ENCODE measurements at regions not wholly inside any gene's neighbourhood (a gene's known extent, or its start where the extent isn't known, plus 50 kb on each side); places are given as distances from the start of the nearest gene placed in this dataset.

DNA sequence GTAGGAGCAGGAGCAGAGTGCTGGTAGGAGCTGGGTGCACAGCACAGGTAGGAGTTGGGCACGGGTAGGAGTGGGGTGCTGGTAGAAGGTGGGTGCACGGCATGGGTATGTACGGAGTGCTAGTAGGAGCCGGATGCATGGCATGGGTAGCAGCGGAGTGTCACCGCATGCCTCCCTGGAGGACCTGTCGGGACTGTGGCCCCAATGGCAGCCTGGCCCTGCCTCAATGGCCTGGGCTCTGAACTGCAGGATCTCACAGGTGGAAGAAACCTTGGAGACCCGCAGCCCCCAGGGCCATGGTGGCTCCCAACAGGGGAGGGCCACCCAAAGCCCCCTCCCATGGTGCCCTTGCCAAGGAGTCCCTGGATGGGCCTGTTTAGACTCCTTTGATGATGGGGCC is 1146.0 kb downstream of the UQCRFS1 start (continued):
- no peak for TF ChIP-seq CHD2 (IDR thresholded peaks at IDR 0.05; ENCODE audit: borderline replicate concordance, low read depth, low read length)

DNA sequence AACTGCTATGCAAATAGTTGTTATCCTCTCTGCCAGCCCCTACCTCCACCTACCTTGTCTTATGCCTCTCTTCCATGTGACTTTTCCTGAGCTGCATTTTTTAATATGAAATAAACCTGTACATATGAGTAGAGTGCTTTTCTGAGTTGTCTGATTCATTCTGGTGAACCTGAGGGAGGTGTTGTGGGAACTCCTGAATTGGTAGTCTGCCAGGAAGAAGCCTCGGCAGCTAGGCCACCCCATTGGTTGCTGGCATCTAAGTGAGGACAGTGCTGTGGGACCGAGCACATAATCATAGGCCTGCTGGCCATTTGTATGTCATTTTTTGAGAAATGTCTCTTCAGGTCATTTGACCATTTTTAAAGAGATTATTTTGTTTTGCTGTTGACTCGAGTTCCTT is 1146.8 kb downstream of the UQCRFS1 start:
- in situ Hi-C loops (cut with MboI): no loop called here
- no peak for TF ChIP-seq ETV6 (conservative IDR thresholded peaks at IDR 0.05 in 1 of 2, IDR thresholded peaks at IDR 0.05 in 1 of 2; ENCODE audit: borderline replicate concordance in 1 of 2, low read depth in 1 of 2)
- TF ChIP-seq, protein P1, sequence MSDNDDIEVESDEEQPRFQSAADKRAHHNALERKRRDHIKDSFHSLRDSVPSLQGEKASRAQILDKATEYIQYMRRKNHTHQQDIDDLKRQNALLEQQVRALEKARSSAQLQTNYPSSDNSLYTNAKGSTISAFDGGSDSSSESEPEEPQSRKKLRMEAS (IDR thresholded peaks at IDR 0.05; ENCODE audit: low read depth, low read length): no peak
- no peak for TF ChIP-seq ZNF622 (IDR thresholded peaks at IDR 0.05)
- TF ChIP-seq, protein P2, sequence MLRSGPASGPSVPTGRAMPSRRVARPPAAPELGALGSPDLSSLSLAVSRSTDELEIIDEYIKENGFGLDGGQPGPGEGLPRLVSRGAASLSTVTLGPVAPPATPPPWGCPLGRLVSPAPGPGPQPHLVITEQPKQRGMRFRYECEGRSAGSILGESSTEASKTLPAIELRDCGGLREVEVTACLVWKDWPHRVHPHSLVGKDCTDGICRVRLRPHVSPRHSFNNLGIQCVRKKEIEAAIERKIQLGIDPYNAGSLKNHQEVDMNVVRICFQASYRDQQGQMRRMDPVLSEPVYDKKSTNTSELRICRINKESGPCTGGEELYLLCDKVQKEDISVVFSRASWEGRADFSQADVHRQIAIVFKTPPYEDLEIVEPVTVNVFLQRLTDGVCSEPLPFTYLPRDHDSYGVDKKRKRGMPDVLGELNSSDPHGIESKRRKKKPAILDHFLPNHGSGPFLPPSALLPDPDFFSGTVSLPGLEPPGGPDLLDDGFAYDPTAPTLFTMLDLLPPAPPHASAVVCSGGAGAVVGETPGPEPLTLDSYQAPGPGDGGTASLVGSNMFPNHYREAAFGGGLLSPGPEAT (IDR thresholded peaks at IDR 0.05; ENCODE audit: low read depth): no peak
- TF ChIP-seq BHLHE40 (IDR thresholded peaks at IDR 0.05; ENCODE audit: borderline replicate concordance in 1 of 2, low read depth in 2 of 2, low read length in 1 of 2): no peak
- no peak for TF ChIP-seq CHD2 (IDR thresholded peaks at IDR 0.05; ENCODE audit: borderline replicate concordance, low read depth, low read length)
- TF ChIP-seq, protein P3, sequence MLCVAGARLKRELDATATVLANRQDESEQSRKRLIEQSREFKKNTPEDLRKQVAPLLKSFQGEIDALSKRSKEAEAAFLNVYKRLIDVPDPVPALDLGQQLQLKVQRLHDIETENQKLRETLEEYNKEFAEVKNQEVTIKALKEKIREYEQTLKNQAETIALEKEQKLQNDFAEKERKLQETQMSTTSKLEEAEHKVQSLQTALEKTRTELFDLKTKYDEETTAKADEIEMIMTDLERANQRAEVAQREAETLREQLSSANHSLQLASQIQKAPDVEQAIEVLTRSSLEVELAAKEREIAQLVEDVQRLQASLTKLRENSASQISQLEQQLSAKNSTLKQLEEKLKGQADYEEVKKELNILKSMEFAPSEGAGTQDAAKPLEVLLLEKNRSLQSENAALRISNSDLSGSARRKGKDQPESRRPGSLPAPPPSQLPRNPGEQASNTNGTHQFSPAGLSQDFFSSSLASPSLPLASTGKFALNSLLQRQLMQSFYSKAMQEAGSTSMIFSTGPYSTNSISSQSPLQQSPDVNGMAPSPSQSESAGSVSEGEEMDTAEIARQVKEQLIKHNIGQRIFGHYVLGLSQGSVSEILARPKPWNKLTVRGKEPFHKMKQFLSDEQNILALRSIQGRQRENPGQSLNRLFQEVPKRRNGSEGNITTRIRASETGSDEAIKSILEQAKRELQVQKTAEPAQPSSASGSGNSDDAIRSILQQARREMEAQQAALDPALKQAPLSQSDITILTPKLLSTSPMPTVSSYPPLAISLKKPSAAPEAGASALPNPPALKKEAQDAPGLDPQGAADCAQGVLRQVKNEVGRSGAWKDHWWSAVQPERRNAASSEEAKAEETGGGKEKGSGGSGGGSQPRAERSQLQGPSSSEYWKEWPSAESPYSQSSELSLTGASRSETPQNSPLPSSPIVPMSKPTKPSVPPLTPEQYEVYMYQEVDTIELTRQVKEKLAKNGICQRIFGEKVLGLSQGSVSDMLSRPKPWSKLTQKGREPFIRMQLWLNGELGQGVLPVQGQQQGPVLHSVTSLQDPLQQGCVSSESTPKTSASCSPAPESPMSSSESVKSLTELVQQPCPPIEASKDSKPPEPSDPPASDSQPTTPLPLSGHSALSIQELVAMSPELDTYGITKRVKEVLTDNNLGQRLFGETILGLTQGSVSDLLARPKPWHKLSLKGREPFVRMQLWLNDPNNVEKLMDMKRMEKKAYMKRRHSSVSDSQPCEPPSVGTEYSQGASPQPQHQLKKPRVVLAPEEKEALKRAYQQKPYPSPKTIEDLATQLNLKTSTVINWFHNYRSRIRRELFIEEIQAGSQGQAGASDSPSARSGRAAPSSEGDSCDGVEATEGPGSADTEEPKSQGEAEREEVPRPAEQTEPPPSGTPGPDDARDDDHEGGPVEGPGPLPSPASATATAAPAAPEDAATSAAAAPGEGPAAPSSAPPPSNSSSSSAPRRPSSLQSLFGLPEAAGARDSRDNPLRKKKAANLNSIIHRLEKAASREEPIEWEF (IDR thresholded peaks at IDR 0.05; ENCODE audit: insufficient replicate concordance, low read depth, low read length): no peak
- TF ChIP-seq ZNF384 (IDR thresholded peaks at IDR 0.05; ENCODE audit: borderline replicate concordance, low read depth, low read length): no peak
- TF ChIP-seq, protein P4, sequence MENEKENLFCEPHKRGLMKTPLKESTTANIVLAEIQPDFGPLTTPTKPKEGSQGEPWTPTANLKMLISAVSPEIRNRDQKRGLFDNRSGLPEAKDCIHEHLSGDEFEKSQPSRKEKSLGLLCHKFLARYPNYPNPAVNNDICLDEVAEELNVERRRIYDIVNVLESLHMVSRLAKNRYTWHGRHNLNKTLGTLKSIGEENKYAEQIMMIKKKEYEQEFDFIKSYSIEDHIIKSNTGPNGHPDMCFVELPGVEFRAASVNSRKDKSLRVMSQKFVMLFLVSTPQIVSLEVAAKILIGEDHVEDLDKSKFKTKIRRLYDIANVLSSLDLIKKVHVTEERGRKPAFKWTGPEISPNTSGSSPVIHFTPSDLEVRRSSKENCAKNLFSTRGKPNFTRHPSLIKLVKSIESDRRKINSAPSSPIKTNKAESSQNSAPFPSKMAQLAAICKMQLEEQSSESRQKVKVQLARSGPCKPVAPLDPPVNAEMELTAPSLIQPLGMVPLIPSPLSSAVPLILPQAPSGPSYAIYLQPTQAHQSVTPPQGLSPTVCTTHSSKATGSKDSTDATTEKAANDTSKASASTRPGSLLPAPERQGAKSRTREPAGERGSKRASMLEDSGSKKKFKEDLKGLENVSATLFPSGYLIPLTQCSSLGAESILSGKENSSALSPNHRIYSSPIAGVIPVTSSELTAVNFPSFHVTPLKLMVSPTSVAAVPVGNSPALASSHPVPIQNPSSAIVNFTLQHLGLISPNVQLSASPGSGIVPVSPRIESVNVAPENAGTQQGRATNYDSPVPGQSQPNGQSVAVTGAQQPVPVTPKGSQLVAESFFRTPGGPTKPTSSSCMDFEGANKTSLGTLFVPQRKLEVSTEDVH (IDR thresholded peaks at IDR 0.05; ENCODE audit: low read depth, partially characterized antibody): no peak
- no peak for TF ChIP-seq IRF4 (IDR thresholded peaks at IDR 0.05; ENCODE audit: low read depth, low read length)
- no peak for TF ChIP-seq HCFC1 (IDR thresholded peaks at IDR 0.05; ENCODE audit: low read length)

More for the DNA sequence above, 1146.8 kb downstream of the UQCRFS1 start:
- POLR2A ChIA-PET: no interaction called here
- WGBS (ENCODE audit: insufficient coverage, insufficient replicate concordance, low lambda C conversion rate, missing lambda C conversion rate): 11% methylated on average over 3 of the region's 3 CpGs
- no peaks in the 10 kb centered on the region for H3K27me3 ChIP-seq (replicated peaks in 1 of 2; ENCODE audit: control insufficient read depth in 2 of 2, insufficient read depth in 2 of 2, low read length in 1 of 2)
- CTCF ChIA-PET: interaction anchor here (1.3 to 1.7 kb wide), 3 partner anchors 17 to 54 kb away, joined by 4 to 6 read pairs (median 4); no protein-coding TSS in a partner anchor
- RAD21 ChIA-PET (ENCODE audit: unreplicated experiment): interaction anchor here (0.8 to 1.5 kb wide), 5 partner anchors 9 to 74 kb away, joined by 3 read pairs; no protein-coding TSS in a partner anchor
- H4K20me1 ChIP-seq (ENCODE audit: control insufficient read depth, insufficient read depth): no peaks in the 10 kb centered on the region
- peaks cover 4% of the 10 kb centered on the region for H3K4me1 ChIP-seq (ENCODE audit: control insufficient read depth, insufficient read depth, low read length)
- BruUV-seq (replicated peaks): no TSS peak
- no peak overlapping the region for H3K9ac ChIP-seq (ENCODE audit: control insufficient read depth, insufficient read depth, low read length)
- no peak overlapping the region for H2AFZ ChIP-seq (ENCODE audit: control insufficient read depth, low read depth, low read length)
- H3K36me3 ChIP-seq (ENCODE audit: control insufficient read depth in 2 of 2, insufficient read depth in 2 of 2, low read length in 1 of 2): no peaks in the 10 kb centered on the region
- no peak for FAIRE-seq
- SMC1A ChIA-PET (ENCODE audit: uncharacterized antibody, unreplicated experiment): interaction anchor here (0.8 to 1.5 kb wide), 4 partner anchors 9 to 172 kb away, joined by 3 to 5 read pairs (median 4); no protein-coding TSS in a partner anchor
- no peak overlapping the region for H3K27ac ChIP-seq (ENCODE audit: control insufficient read depth, insufficient read depth)
- H3K4me3 ChIP-seq: no peak overlapping the region
- no peak for DNase-seq (ENCODE audit: low read depth, low spot score)
- peaks cover 3% of the 10 kb centered on the region; the same call in 2 of the 3 replicates for H3K9me3 ChIP-seq (replicated peaks; ENCODE audit: control insufficient read depth, insufficient read depth, low read length)
- H3K4me2 ChIP-seq (ENCODE audit: control insufficient read depth, insufficient read depth): no peak overlapping the region
- ATAC-seq: no peak
- no peaks in the 10 kb centered on the region for H3K79me2 ChIP-seq (ENCODE audit: control insufficient read depth, insufficient read depth, low read length)
- intact Hi-C loops (cut with micrococcal nuclease; ENCODE audit: unreplicated experiment): no loop called here
